ENCODE measurements at regions not wholly inside any gene's neighbourhood (a gene's known extent, or its start where the extent isn't known, plus 50 kb on each side); places are given as distances from the start of the nearest gene placed in this dataset.

GRCh38 chr6:104505838-104506237 lies 353.9 kb downstream of the HACE1 start:
- H3K27me3 ChIP-seq (replicated peaks in 1 of 2; ENCODE audit: control insufficient read depth in 2 of 2, insufficient read depth in 2 of 2, low read length in 1 of 2): no peaks in the 10 kb centered on the region; a peak in 1 of 4 replicates
- H3K79me2 ChIP-seq (ENCODE audit: control insufficient read depth, insufficient read depth, low read length): no peaks in the 10 kb centered on the region
- WGBS (ENCODE audit: insufficient coverage, insufficient replicate concordance, low lambda C conversion rate, missing lambda C conversion rate): 0% methylated on average over 2 of the region's 2 CpGs
- ChIA-PET SMC1A (ENCODE audit: uncharacterized antibody, unreplicated experiment) (no interaction called here), RAD21 (ENCODE audit: unreplicated experiment) (no interaction called here), CTCF (no interaction called here), POLR2A (no interaction called here)
- H3K36me3 ChIP-seq (ENCODE audit: control insufficient read depth in 2 of 2, insufficient read depth in 2 of 2, low read length in 1 of 2): no peaks in the 10 kb centered on the region
- no peak overlapping the region for H3K4me3 ChIP-seq
- intact Hi-C loops (cut with micrococcal nuclease; ENCODE audit: unreplicated experiment): no loop called here
- TF ChIP-seq ZBTB33 (IDR thresholded peaks at IDR 0.05) (no peak), EED (IDR thresholded peaks at IDR 0.05; ENCODE audit: low read depth) (no peak), RAD21 (IDR thresholded peaks at IDR 0.05; ENCODE audit: insufficient read depth, low read depth, low read length) (no peak), ZNF622 (IDR thresholded peaks at IDR 0.05) (no peak), PBX3 (IDR thresholded peaks at IDR 0.05; ENCODE audit: insufficient replicate concordance, low read depth, low read length) (no peak), HSF1 (IDR thresholded peaks at IDR 0.05; ENCODE audit: low read depth, low read length) (no peak), E2F4 (IDR thresholded peaks at IDR 0.05; ENCODE audit: low read depth, low read length) (no peak), NRF1 (conservative IDR thresholded peaks at IDR 0.05; ENCODE audit: low read depth, low read length) (no peak), HDAC6 (IDR thresholded peaks at IDR 0.05; ENCODE audit: unreplicated experiment) (no peak), GABPA (IDR thresholded peaks at IDR 0.05; ENCODE audit: low read depth) (no peak)
- no peak for FAIRE-seq
- no peaks in the 10 kb centered on the region for H4K20me1 ChIP-seq (ENCODE audit: control insufficient read depth, insufficient read depth)
- no peak overlapping the region for H3K27ac ChIP-seq (ENCODE audit: control insufficient read depth, insufficient read depth)
- DNase-seq (ENCODE audit: low read depth, low spot score): no peak
- H3K4me1 ChIP-seq (ENCODE audit: control insufficient read depth, insufficient read depth, low read length): no peaks in the 10 kb centered on the region
- no peak overlapping the region for H3K4me2 ChIP-seq (ENCODE audit: control insufficient read depth, insufficient read depth)
- H3K9ac ChIP-seq (ENCODE audit: control insufficient read depth, insufficient read depth, low read length): no peak overlapping the region
- no peak overlapping the region for H2AFZ ChIP-seq (ENCODE audit: control insufficient read depth, low read depth, low read length)
- no peaks in the 10 kb centered on the region for H3K9me3 ChIP-seq (replicated peaks; ENCODE audit: control insufficient read depth, insufficient read depth, low read length)
- ATAC-seq: no peak
- in situ Hi-C loops (cut with MboI): no loop called here
- no TSS peak for BruUV-seq (replicated peaks)
